GM11168 (cell line): ENCODE measurements at regions not wholly inside any gene's neighbourhood (a gene's known extent, or its start where the extent isn't known, plus 50 kb on each side); places are given as distances from the start of the nearest gene placed in this dataset.

Source experiments
- in situ Hi-C: fragments of 300-500 bp; cut with MboI; formaldehyde crosslinking; loops from one replicate; pipeline ENCODE4 v1.12.0; 2022; ENCODE audit warnings: low sequenced_read_pairs; ENCODE audit not compliant: unreplicated experiment

- in situ Hi-C loops = no loop called here
Observed at GRCh38 chr17:68812876-68813584, 142.2 kb downstream of the ABCA8 start.

GRCh38 chr17:68809148-68809547 is 146.0 kb downstream of the ABCA8 start:
- in situ Hi-C loops = no loop called here

- in situ Hi-C loops = no loop called here
Observed at GRCh38 chr17:68807998-68808772, 147.0 kb downstream of the ABCA8 start.

- in situ Hi-C loops = no loop called here
Observed at GRCh38 chr17:68805609-68806008, 149.6 kb downstream of the ABCA8 start.

GRCh38 chr17:68804777-68805520 is 150.2 kb downstream of the ABCA8 start:
- in situ Hi-C loops = no loop called here

GRCh38 chr17:68803164-68803929 is 151.8 kb downstream of the ABCA8 start:
- in situ Hi-C loops = no loop called here

GRCh38 chr17:68801335-68802247 is 153.6 kb downstream of the ABCA8 start:
- in situ Hi-C loops = no loop called here

GRCh38 chr17:68800751-68801150 is 154.4 kb downstream of the ABCA8 start:
- in situ Hi-C loops = no loop called here

GRCh38 chr17:68794636-68795434 is 160.4 kb downstream of the ABCA8 start:
- in situ Hi-C loops = no loop called here

GRCh38 chr17:68792873-68793272 is 162.3 kb downstream of the ABCA8 start:
- in situ Hi-C loops = no loop called here

GRCh38 chr17:68792042-68792685 is 163.0 kb downstream of the ABCA8 start:
- in situ Hi-C loops = no loop called here

- in situ Hi-C loops = no loop called here
Observed at GRCh38 chr17:68790931-68791330, 164.3 kb downstream of the ABCA8 start.

- in situ Hi-C loops = no loop called here
Observed at GRCh38 chr17:68790492-68790891, 164.7 kb downstream of the ABCA8 start.

- in situ Hi-C loops = loop anchor here (5.0 kb wide), 1 partner anchor 443 kb away; no protein-coding TSS in a partner anchor
Observed at GRCh38 chr17:68789203-68789962, 165.8 kb downstream of the ABCA8 start.

GRCh38 chr17:68785565-68786486 is 169.4 kb downstream of the ABCA8 start:
- in situ Hi-C loops = loop anchor here (5.0 kb wide), 1 partner anchor 446 kb away; no protein-coding TSS in a partner anchor

GRCh38 chr17:68784431-68784830 is 170.8 kb downstream of the ABCA8 start:
- in situ Hi-C loops = no loop called here
